Stimulated activated CD4-positive, alpha-beta T cell treated with anti-CD3 and anti-CD28 coated beads, Interleukin-2, amount 100 ng/mL, for 48 hours (primary cell): ENCODE measurements at regions not wholly inside any gene's neighbourhood (a gene's known extent, or its start where the extent isn't known, plus 50 kb on each side); places are given as distances from the start of the nearest gene placed in this dataset.
"Not testable (repeated sequence)": the region's sequence is repeated elsewhere in the genome, so short reads cannot be mapped to it uniquely, and the experiment has no call there.

Source experiments
- DNase-seq, 2 donors: peaks; one replicate each; pipeline ENCODE4 v3.0.0-alpha.2; 2020

- DNase-seq, result no peak
Observed at GRCh38 chr4:188287169-188287894, 148.1 kb downstream of the TRIML1 start.

GRCh38 chr4:188289531-188290125 is 150.4 kb downstream of the TRIML1 start:
- DNase-seq, result no peak

- no peak for DNase-seq
Observed at GRCh38 chr4:188295899-188296298, 156.7 kb downstream of the TRIML1 start.

GRCh38 chr4:188296331-188296730 is 157.1 kb downstream of the TRIML1 start:
- no peak for DNase-seq

- no peak for DNase-seq
Observed at GRCh38 chr4:188297873-188298272, 158.6 kb downstream of the TRIML1 start.

GRCh38 chr4:188299161-188299560 is 159.9 kb downstream of the TRIML1 start:
- no peak for DNase-seq

GRCh38 chr4:188300385-188300784 is 161.1 kb downstream of the TRIML1 start:
- no peak for DNase-seq

GRCh38 chr4:188305690-188306089 is 166.4 kb downstream of the TRIML1 start:
- DNase-seq, result no peak

GRCh38 chr4:188307591-188307990 is 168.3 kb downstream of the TRIML1 start:
- DNase-seq, result no peak

- DNase-seq, result no peak
Observed at GRCh38 chr4:188308142-188308541, 168.9 kb downstream of the TRIML1 start.

GRCh38 chr4:188316391-188316790 is 177.2 kb downstream of the TRIML1 start:
- DNase-seq, result no peak

- DNase-seq, result no peak
Observed at GRCh38 chr4:188328966-188329365, 189.7 kb downstream of the TRIML1 start.

GRCh38 chr4:188329521-188329920 is 190.3 kb downstream of the TRIML1 start:
- DNase-seq, result no peak

GRCh38 chr4:188332265-188332664 is 193.0 kb downstream of the TRIML1 start:
- no peak for DNase-seq

- DNase-seq, result no peak
Observed at GRCh38 chr4:188336891-188337290, 197.7 kb downstream of the TRIML1 start.

GRCh38 chr4:188341428-188341827 is 202.2 kb downstream of the TRIML1 start:
- no peak for DNase-seq

- no peak for DNase-seq
Observed at GRCh38 chr4:188346171-188346809, 207.0 kb downstream of the TRIML1 start.

GRCh38 chr4:188347339-188347738 is 208.1 kb downstream of the TRIML1 start:
- no peak for DNase-seq

GRCh38 chr4:188349569-188349968 is 210.3 kb downstream of the TRIML1 start:
- not testable (repeated sequence) for DNase-seq

- no peak for DNase-seq
Observed at GRCh38 chr4:188363196-188363595, 224.0 kb downstream of the TRIML1 start.

GRCh38 chr4:188370777-188371176 is 231.5 kb downstream of the TRIML1 start:
- no peak for DNase-seq

GRCh38 chr4:188372058-188372457 is 232.8 kb downstream of the TRIML1 start:
- no peak for DNase-seq

- DNase-seq, result no peak
Observed at GRCh38 chr4:188372829-188373228, 233.6 kb downstream of the TRIML1 start.

- DNase-seq, result no peak
Observed at GRCh38 chr4:188374871-188375270, 235.6 kb downstream of the TRIML1 start.
